Ovary (tissue), 7 donors: ENCODE measurements at regions not wholly inside any gene's neighbourhood (a gene's known extent, or its start where the extent isn't known, plus 50 kb on each side); places are given as distances from the start of the nearest gene placed in this dataset.
"Not testable (repeated sequence)": the region's sequence is repeated elsewhere in the genome, so short reads cannot be mapped to it uniquely, and the experiment has no call there.

Source experiments
- DNase-seq, 5 donors: peaks; one replicate each; pipeline ENCODE4 v3.0.0-alpha.2; 2019 to 2020
- H3K27ac ChIP-seq, 2 donors: fragments of 200-600 bp; one replicate each; pipeline versions ENCODE4 v1.5.1 to v1.8.0; 2019 to 2022
- H3K27me3 ChIP-seq: fragments of 200-600 bp; one replicate; pipeline ENCODE4 v1.8.0; 2022
- H3K36me3 ChIP-seq: fragments of 200-600 bp; sonication (generic); one replicate; pipeline ENCODE4 v1.5.1; 2019
- H3K4me1 ChIP-seq: one replicate; pipeline ENCODE4 v1.8.1; 2013; ENCODE audit warnings: mild to moderate bottlenecking, moderate library complexity; ENCODE audit not compliant: insufficient read depth
- H3K4me3 ChIP-seq: fragments of 200-600 bp; sonication (generic); one replicate; pipeline ENCODE4 v1.5.1; 2017
- H3K9me3 ChIP-seq, 2 donors: fragments of 200-600 bp in 1 of 2; sonication (generic) in 1 of 2; one replicate each; pipeline versions ENCODE4 v1.5.1 to v1.8.1; 2013 to 2019; ENCODE audit warnings: mild to moderate bottlenecking in 1 of 2, moderate library complexity in 1 of 2
- EP300 ChIP-seq: sonication (generic); formaldehyde crosslinking; IDR thresholded peaks from one replicate; pipeline ENCODE4 v1.6.1; 2017; ENCODE audit warnings: antibody characterized with exemption
- POLR2A ChIP-seq: fragments of 450-650 bp; IDR thresholded peaks from one replicate; pipeline ENCODE4 v1.6.1; 2017; ENCODE audit warnings: antibody characterized with exemption, mild to moderate bottlenecking, moderate library complexity
- WGBS, 3 donors: extraction: QIAGEN DNeasy Blood & Tissue Kit in 1 of 3; methylation state at CpG; one replicate each; pipeline versions ENCODE4 v1.1.5 to v1.1.7; 2013 to 2017; 5-methylcytosine and 5-hydroxymethylcytosine counted together
- intact Hi-C, 4 donors: fragments of 100-400 bp; cut with DNase I; formaldehyde crosslinking; loops; one replicate each; pipeline versions ENCODE4 v1.11.0 to v1.15.1; 2022 to 2023
- TF ChIP-seq, protein P1 (sequence below), 3 donors: fragments of 450-650 bp in 2 of 3; fragments of 200-600 bp in 1 of 3; IDR thresholded peaks; one replicate each; pipeline versions ENCODE4 v1.5.1 to v1.8.0; 2016 to 2022; ENCODE audit warnings: antibody characterized with exemption in 3 of 3, mild to moderate bottlenecking in 1 of 3
- donor health status: DM: no; HTN: no; CAD: no; lungs with moderate emphysema.
- donor health status: DM: no; HTN: no; CAD: no.
- donor health status: Bipolar disorder and iron deficiency.
- donor health status: DM: no; HTN: no; CAD: no.
- donor health status: DM: yes; HTN: yes; CAD: no.

DNA sequence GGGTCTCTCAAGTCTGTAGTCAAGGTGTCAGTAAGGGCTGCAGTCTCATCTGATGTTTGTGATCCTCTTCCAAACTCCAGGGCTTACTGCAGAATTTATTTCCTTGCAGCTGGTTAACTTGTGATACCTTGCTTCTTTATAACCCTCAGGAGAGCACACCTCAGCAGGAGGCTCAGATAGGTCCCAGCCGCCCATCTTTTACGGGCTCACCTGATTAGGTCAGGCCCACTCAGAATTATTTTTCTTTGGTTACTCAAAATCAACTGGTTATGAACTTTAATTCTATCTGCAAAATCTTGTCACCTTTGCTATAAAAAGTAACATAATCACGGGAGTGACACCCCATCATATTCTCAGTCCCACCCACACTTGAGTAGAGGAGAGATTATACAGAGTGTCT is 99.9 kb upstream of the BEND4 start:
- intact Hi-C loops: no loop called here
- no peaks in the 10 kb centered on the region for H3K27me3 ChIP-seq
- H3K4me3 ChIP-seq: no peak overlapping the region
- 86 to 90% (median 88%) methylated on average over 3 of the region's 3 CpGs for WGBS, 3 donors
- no peaks in the 10 kb centered on the region for H3K36me3 ChIP-seq
- TF ChIP-seq EP300: no peak
- TF ChIP-seq, protein P1, sequence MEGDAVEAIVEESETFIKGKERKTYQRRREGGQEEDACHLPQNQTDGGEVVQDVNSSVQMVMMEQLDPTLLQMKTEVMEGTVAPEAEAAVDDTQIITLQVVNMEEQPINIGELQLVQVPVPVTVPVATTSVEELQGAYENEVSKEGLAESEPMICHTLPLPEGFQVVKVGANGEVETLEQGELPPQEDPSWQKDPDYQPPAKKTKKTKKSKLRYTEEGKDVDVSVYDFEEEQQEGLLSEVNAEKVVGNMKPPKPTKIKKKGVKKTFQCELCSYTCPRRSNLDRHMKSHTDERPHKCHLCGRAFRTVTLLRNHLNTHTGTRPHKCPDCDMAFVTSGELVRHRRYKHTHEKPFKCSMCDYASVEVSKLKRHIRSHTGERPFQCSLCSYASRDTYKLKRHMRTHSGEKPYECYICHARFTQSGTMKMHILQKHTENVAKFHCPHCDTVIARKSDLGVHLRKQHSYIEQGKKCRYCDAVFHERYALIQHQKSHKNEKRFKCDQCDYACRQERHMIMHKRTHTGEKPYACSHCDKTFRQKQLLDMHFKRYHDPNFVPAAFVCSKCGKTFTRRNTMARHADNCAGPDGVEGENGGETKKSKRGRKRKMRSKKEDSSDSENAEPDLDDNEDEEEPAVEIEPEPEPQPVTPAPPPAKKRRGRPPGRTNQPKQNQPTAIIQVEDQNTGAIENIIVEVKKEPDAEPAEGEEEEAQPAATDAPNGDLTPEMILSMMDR (IDR thresholded peaks at IDR 0.05): no peak
- TF ChIP-seq POLR2A: no peak
- no peak for DNase-seq
- no peaks in the 10 kb centered on the region for H3K4me1 ChIP-seq
- no peaks in the 10 kb centered on the region for H3K9me3 ChIP-seq
- H3K27ac ChIP-seq: no peak overlapping the region

DNA sequence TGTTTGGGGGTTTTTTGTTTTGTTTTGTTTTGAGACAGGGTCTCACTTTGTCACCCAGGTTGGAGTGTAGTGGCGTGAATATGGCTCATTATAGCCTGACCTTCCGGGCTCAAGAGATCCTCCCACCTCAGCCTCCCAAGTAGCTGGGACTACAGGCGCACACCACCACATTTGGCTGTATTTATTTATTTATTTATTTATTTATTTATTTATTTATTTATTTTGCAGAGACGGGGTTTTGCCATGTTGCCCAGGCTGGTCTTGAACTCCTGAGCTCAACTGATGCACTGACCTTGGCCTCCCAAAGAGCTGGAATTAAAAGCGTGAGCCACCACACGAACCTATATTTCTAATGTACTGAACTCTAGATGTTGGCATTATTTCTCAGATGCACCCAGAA is 105.2 kb upstream of the BEND4 start:
- H3K36me3 ChIP-seq, H3K4me1 ChIP-seq, H3K27me3 ChIP-seq, H3K27ac ChIP-seq, intact Hi-C loops, H3K4me3 ChIP-seq, H3K9me3 ChIP-seq, DNase-seq: not testable (repeated sequence)
- WGBS, 3 donors: 90 to 96% (median 93%) methylated on average over 6 of the region's 6 CpGs

DNA sequence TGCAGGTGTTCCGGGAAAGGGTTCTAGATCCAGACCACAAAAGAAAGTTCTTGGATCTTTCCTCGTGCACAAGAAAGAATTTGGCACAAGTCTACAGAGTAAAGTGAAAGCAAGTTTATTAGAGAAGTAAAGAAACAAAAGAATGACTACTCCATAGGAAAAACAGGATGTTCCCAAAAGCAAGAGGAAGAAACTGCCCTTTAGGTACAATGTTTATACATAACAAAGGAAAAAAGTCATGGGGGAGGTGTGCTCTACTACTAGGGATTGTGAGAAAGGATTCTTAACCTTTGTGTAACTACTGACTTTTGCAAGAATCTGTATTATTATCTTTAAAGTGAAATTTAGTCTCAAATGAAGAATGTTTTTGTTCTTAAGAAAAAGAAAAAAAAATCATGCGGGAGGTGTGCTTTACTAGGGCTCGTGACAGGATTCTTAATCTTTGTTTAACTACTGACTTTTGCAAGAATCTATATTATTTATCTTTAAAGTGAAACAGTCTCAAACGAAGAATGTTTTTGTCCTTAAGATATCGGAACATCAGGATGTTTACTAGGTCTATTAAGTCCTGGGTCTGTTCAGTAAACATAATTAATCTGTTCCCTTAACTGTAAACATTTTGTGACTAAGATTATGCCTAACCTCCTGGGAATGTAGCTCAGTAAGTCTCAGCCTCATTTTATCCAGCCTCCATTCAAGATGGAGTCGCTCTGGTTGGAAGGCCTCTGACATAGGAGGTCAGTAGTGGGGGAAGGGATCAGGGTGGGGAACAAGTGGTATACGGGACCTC is 110.4 kb upstream of the BEND4 start:
- intact Hi-C loops: no loop called here
- Histone ChIP-seq H3K9me3 (no peaks in the 10 kb centered on the region), H3K27ac (no peak overlapping the region), H3K4me1 (no peaks in the 10 kb centered on the region), H3K36me3 (no peaks in the 10 kb centered on the region), H3K4me3 (no peak overlapping the region), H3K27me3 (no peaks in the 10 kb centered on the region)
- no peak for TF ChIP-seq POLR2A
- TF ChIP-seq, protein P1 (IDR thresholded peaks at IDR 0.05): no peak
- TF ChIP-seq EP300: no peak
- DNase-seq: no peak
- 34 to 49% (median 36%) methylated on average over 8 of the region's 8 CpGs for WGBS, 3 donors

DNA sequence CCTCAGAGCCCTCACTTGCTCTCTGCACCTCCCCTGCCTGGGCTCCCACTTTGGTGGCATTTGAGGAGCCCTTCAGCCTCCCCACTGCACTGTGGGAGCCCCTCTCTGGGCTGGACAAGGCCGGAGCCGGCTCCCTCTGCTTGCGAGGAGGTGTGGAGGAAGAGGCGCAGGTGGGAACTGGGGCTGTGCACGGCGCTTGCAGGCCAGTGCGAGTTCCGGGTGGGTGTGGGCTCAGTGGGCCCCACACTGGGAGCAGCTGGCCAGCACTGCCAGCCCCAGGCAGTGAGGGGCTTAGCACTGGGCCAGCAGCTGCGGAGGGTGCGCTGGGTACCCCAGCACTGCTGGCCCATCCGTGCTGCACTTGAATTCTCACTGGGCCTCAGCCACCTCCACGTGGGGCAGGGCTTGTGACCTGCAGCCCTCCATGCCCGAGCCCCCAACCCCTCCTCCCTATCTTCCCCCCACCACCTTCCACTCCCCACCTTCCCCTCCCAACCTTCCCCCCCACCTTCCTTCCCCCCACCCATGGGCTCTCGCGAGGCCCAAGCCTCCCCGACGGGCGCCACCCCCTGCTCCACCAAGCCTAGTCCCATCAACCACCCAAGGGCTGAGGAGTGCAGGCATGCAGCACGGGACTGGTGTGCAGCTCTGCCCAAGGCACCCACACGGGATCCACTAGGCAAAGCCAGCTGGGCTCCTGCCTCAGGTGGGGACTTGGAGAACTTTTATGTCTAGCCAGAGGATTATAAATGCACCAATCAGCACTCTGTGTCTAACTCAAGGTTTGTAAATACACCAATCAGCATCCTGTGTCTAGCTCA is 113.5 kb upstream of the BEND4 start:
- Histone ChIP-seq H3K4me3 (no peak overlapping the region), H3K36me3 (no peaks in the 10 kb centered on the region), H3K4me1 (no peaks in the 10 kb centered on the region), H3K27ac (no peak overlapping the region), H3K9me3 (no peaks in the 10 kb centered on the region), H3K27me3 (no peaks in the 10 kb centered on the region)
- no peak for TF ChIP-seq EP300
- TF ChIP-seq POLR2A: no peak
- TF ChIP-seq, protein P1 (IDR thresholded peaks at IDR 0.05): no peak
- intact Hi-C loops: no loop called here
- WGBS, 3 donors: 91 to 95% (median 94%) methylated on average over 18 to 20 of the region's 20 CpGs
- no peak for DNase-seq

DNA sequence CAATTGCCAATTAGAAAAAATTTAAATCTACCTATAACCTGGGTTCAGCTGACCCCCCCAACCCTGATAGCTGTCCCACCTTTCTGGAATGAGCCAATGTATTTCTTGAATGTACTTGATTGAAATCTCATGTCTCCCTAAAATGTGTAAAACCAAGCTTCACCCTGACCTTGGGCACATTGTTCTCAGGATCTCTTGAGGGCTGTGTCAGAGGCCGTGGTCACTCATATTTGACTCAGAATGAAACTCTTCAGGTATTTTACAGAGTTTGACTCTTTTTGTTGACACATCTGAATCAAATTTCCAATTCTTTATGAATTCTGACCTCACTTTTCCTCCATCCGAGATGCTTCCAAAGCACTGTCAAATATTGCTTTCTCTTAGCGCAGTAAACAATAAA is 115.3 kb upstream of the BEND4 start:
- Histone ChIP-seq H3K4me3 (no peak overlapping the region), H3K9me3 (no peaks in the 10 kb centered on the region), H3K36me3 (no peaks in the 10 kb centered on the region), H3K27me3 (no peaks in the 10 kb centered on the region), H3K27ac (no peak overlapping the region), H3K4me1 (no peaks in the 10 kb centered on the region)
- 90 to 93% (median 92%) methylated on average over 3 of the region's 3 CpGs for WGBS, 3 donors
- no peak for DNase-seq
- TF ChIP-seq, protein P1 (IDR thresholded peaks at IDR 0.05): no peak
- TF ChIP-seq EP300 (no peak), POLR2A (no peak)
- intact Hi-C loops: no loop called here
